K562 (cell line): ENCODE measurements at regions not wholly inside any gene's neighbourhood (a gene's known extent, or its start where the extent isn't known, plus 50 kb on each side); places are given as distances from the start of the nearest gene placed in this dataset.

Experiments
- HDAC8 ChIP-seq: fragments of 450-650 bp; IDR thresholded peaks from 2 replicates; pipeline ENCODE4 v1.6.1; 2016; ENCODE audit warnings: mild to moderate bottlenecking, missing genetic modification characterization, moderate library complexity, missing compliant biosample characterization
- MAZ ChIP-seq, 2 experiments: fragments of 450-650 bp in 1 of 2; sonication (generic) in 1 of 2; formaldehyde crosslinking; IDR thresholded peaks in 1 of 2; conservative IDR thresholded peaks in 1 of 2; 2 replicates each; pipeline versions ENCODE4 v1.4.0 to v1.5.0; 2020; ENCODE audit warnings: mild to moderate bottlenecking in 1 of 2, missing genetic modification reagents in 1 of 2
- RB1 ChIP-seq: fragments of 450-650 bp; IDR thresholded peaks from 2 replicates; pipeline ENCODE4 v1.6.1; 2017; ENCODE audit warnings: low read depth, mild to moderate bottlenecking
- STAT5B ChIP-seq: fragments of 250-450 bp; sonication (Bioruptor Pico); IDR thresholded peaks from 2 replicates; pipeline ENCODE4 v1.8.0; 2021; ENCODE audit warnings: mild to moderate bottlenecking, inconsistent platforms
- TEAD1 ChIP-seq, 2 experiments: fragments of 450-650 bp in 1 of 2; sonication (generic) in 1 of 2; formaldehyde crosslinking; IDR thresholded peaks; 2 replicates each; pipeline versions ENCODE4 v1.4.0 to v1.8.0; 2020 to 2022; ENCODE audit warnings: mild to moderate bottlenecking in 2 of 2, missing genetic modification reagents in 1 of 2
- WHSC1 ChIP-seq: IDR thresholded peaks from one replicate; pipeline ENCODE4 v1.6.1; 2012; ENCODE audit warnings: low read length, control low read depth, inconsistent platforms
- ZNF77 ChIP-seq: fragments of 250-450 bp; sonication (Bioruptor Pico); IDR thresholded peaks from 2 replicates; pipeline ENCODE4 v1.5.0; 2020
- ZNF780A ChIP-seq: fragments of 250-450 bp; sonication (Bioruptor Pico); IDR thresholded peaks from 2 replicates; pipeline ENCODE4 v1.5.0; 2021; ENCODE audit warnings: mild to moderate bottlenecking
- TF ChIP-seq, protein P1 (sequence below): fragments of 250-450 bp; sonication (Bioruptor Pico); IDR thresholded peaks from 2 replicates; pipeline ENCODE4 v1.5.0; 2021
- TF ChIP-seq, protein P2 (sequence below): fragments of 250-450 bp; sonication (Bioruptor Pico); IDR thresholded peaks from 2 replicates; pipeline ENCODE4 v1.8.0; 2021; ENCODE audit warnings: borderline replicate concordance, mild to moderate bottlenecking, moderate library complexity; ENCODE audit not compliant: poor library complexity, severe bottlenecking
- TF ChIP-seq, protein P3 (sequence below): fragments of 450-650 bp; formaldehyde crosslinking; conservative IDR thresholded peaks from 2 replicates; pipeline ENCODE4 v1.4.0; 2022; ENCODE audit warnings: mild to moderate bottlenecking, missing genetic modification characterization
- TF ChIP-seq, protein P4 (sequence below): fragments of 450-650 bp; IDR thresholded peaks from 2 replicates; pipeline ENCODE4 v1.6.1; 2016; ENCODE audit warnings: mild to moderate bottlenecking
- TF ChIP-seq, protein P5 (sequence below): sonication (generic); formaldehyde crosslinking; IDR thresholded peaks from 2 replicates; pipeline ENCODE4 v1.8.1; 2023; ENCODE audit warnings: mild to moderate bottlenecking, missing genetic modification reagents
- TF ChIP-seq, protein P6 (sequence below): fragments of 250-450 bp; sonication (Bioruptor Pico); IDR thresholded peaks from 2 replicates; pipeline ENCODE4 v1.8.0; 2022; ENCODE audit warnings: inconsistent platforms, mild to moderate bottlenecking, moderate library complexity, borderline replicate concordance
- TF ChIP-seq, protein P7 (sequence below): IDR thresholded peaks from 2 replicates; pipeline ENCODE4 v1.6.1; 2014; ENCODE audit warnings: antibody characterized with exemption
- TF ChIP-seq, protein P8 (sequence below): sonication (generic); formaldehyde crosslinking; IDR thresholded peaks from 2 replicates; pipeline ENCODE4 v1.8.0; 2022; ENCODE audit warnings: mild to moderate bottlenecking, missing genetic modification reagents

DNA sequence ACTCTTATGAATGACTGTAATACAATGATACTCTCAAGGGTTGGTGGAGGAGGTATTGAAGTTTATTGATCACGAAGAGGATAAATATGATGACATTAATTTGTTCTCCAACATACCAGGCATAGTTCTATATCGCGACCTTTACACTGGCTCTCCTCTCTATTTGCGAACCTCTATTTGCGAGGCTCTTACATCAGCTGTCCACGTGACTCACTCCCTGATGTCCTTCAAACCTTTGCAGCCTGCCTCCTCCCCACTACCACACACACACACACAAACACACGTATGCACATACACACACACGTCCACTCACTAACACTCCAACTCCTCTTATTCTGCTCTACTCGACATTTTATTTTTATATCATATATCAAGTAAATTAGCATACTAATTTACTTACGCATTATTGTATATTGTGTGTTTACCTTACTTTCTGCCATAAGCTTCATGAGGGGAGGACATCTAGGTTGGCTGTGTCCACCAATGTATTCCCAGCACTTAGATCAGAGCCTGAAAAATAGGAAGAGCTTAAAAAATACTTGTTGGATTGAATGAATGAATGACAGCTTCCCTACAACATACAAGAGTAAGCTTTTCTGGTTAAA, 53.3 kb upstream of the TNFRSF21 start (continued):
- no peak for TF ChIP-seq TEAD1 (CRISPR knock-in tag; IDR thresholded peaks at IDR 0.05)
- TF ChIP-seq WHSC1 = no peak
- TF ChIP-seq, protein P1, sequence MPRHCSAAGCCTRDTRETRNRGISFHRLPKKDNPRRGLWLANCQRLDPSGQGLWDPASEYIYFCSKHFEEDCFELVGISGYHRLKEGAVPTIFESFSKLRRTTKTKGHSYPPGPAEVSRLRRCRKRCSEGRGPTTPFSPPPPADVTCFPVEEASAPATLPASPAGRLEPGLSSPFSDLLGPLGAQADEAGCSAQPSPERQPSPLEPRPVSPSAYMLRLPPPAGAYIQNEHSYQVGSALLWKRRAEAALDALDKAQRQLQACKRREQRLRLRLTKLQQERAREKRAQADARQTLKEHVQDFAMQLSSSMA (CRISPR knock-in tag) = no peak
- no peak for TF ChIP-seq STAT5B
- no peak for TF ChIP-seq RB1
- TF ChIP-seq, protein P2, sequence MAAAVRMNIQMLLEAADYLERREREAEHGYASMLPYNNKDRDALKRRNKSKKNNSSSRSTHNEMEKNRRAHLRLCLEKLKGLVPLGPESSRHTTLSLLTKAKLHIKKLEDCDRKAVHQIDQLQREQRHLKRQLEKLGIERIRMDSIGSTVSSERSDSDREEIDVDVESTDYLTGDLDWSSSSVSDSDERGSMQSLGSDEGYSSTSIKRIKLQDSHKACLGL (CRISPR knock-in tag) = no peak
- TF ChIP-seq, protein P3, sequence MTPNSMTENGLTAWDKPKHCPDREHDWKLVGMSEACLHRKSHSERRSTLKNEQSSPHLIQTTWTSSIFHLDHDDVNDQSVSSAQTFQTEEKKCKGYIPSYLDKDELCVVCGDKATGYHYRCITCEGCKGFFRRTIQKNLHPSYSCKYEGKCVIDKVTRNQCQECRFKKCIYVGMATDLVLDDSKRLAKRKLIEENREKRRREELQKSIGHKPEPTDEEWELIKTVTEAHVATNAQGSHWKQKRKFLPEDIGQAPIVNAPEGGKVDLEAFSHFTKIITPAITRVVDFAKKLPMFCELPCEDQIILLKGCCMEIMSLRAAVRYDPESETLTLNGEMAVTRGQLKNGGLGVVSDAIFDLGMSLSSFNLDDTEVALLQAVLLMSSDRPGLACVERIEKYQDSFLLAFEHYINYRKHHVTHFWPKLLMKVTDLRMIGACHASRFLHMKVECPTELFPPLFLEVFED (CRISPR knock-in tag) = peak; percentile 91
- TF ChIP-seq, protein P4, sequence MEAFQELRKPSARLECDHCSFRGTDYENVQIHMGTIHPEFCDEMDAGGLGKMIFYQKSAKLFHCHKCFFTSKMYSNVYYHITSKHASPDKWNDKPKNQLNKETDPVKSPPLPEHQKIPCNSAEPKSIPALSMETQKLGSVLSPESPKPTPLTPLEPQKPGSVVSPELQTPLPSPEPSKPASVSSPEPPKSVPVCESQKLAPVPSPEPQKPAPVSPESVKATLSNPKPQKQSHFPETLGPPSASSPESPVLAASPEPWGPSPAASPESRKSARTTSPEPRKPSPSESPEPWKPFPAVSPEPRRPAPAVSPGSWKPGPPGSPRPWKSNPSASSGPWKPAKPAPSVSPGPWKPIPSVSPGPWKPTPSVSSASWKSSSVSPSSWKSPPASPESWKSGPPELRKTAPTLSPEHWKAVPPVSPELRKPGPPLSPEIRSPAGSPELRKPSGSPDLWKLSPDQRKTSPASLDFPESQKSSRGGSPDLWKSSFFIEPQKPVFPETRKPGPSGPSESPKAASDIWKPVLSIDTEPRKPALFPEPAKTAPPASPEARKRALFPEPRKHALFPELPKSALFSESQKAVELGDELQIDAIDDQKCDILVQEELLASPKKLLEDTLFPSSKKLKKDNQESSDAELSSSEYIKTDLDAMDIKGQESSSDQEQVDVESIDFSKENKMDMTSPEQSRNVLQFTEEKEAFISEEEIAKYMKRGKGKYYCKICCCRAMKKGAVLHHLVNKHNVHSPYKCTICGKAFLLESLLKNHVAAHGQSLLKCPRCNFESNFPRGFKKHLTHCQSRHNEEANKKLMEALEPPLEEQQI = no peak
- TF ChIP-seq HDAC8 = no peak
- TF ChIP-seq, protein P5, sequence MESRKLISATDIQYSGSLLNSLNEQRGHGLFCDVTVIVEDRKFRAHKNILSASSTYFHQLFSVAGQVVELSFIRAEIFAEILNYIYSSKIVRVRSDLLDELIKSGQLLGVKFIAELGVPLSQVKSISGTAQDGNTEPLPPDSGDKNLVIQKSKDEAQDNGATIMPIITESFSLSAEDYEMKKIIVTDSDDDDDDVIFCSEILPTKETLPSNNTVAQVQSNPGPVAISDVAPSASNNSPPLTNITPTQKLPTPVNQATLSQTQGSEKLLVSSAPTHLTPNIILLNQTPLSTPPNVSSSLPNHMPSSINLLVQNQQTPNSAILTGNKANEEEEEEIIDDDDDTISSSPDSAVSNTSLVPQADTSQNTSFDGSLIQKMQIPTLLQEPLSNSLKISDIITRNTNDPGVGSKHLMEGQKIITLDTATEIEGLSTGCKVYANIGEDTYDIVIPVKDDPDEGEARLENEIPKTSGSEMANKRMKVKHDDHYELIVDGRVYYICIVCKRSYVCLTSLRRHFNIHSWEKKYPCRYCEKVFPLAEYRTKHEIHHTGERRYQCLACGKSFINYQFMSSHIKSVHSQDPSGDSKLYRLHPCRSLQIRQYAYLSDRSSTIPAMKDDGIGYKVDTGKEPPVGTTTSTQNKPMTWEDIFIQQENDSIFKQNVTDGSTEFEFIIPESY (CRISPR knock-in tag) = no peak
- no peak for TF ChIP-seq ZNF780A
- no peak for TF ChIP-seq MAZ (CRISPR knock-in tag; conservative IDR thresholded peaks at IDR 0.05 in 1 of 2, IDR thresholded peaks at IDR 0.05 in 1 of 2)
- TF ChIP-seq, protein P6, sequence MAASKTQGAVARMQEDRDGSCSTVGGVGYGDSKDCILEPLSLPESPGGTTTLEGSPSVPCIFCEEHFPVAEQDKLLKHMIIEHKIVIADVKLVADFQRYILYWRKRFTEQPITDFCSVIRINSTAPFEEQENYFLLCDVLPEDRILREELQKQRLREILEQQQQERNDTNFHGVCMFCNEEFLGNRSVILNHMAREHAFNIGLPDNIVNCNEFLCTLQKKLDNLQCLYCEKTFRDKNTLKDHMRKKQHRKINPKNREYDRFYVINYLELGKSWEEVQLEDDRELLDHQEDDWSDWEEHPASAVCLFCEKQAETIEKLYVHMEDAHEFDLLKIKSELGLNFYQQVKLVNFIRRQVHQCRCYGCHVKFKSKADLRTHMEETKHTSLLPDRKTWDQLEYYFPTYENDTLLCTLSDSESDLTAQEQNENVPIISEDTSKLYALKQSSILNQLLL (CRISPR knock-in tag) = no peak
- TF ChIP-seq, protein P7, sequence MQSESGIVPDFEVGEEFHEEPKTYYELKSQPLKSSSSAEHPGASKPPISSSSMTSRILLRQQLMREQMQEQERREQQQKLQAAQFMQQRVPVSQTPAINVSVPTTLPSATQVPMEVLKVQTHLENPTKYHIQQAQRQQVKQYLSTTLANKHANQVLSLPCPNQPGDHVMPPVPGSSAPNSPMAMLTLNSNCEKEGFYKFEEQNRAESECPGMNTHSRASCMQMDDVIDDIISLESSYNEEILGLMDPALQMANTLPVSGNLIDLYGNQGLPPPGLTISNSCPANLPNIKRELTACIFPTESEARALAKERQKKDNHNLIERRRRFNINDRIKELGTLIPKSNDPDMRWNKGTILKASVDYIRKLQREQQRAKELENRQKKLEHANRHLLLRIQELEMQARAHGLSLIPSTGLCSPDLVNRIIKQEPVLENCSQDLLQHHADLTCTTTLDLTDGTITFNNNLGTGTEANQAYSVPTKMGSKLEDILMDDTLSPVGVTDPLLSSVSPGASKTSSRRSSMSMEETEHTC = no peak
- TF ChIP-seq ZNF77 (CRISPR knock-in tag) = no peak
- TF ChIP-seq, protein P8, sequence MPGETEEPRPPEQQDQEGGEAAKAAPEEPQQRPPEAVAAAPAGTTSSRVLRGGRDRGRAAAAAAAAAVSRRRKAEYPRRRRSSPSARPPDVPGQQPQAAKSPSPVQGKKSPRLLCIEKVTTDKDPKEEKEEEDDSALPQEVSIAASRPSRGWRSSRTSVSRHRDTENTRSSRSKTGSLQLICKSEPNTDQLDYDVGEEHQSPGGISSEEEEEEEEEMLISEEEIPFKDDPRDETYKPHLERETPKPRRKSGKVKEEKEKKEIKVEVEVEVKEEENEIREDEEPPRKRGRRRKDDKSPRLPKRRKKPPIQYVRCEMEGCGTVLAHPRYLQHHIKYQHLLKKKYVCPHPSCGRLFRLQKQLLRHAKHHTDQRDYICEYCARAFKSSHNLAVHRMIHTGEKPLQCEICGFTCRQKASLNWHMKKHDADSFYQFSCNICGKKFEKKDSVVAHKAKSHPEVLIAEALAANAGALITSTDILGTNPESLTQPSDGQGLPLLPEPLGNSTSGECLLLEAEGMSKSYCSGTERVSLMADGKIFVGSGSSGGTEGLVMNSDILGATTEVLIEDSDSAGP (CRISPR knock-in tag) = no peak
